ENCODE measurements at regions not wholly inside any gene's neighbourhood (a gene's known extent, or its start where the extent isn't known, plus 50 kb on each side); places are given as distances from the start of the nearest gene placed in this dataset.

GRCh38 chr17:79377230-79377786, 233.5 kb downstream of the RBFOX3 start:
- no peaks in the 10 kb centered on the region for H3K9me3 ChIP-seq
- no peaks in the 10 kb centered on the region for H3K27me3 ChIP-seq
- H3K36me3 ChIP-seq (replicated peaks in 1 of 2; ENCODE audit: insufficient read depth in 1 of 2, low read depth in 2 of 2): no peaks in the 10 kb centered on the region
- no peaks in the 10 kb centered on the region for H3K4me1 ChIP-seq
- whole genome bisulfite sequencing, 2 donors: 36 to 45% methylated on average over 13 to 24 of the region's 25 CpGs
- DNase-seq: no peak
- intact Hi-C loops (cut with DNase I): no loop called here
- H3K4me3 ChIP-seq: no peak overlapping the region
- no peak overlapping the region for H3K27ac ChIP-seq
- ATAC-seq: no peak
- no peak for TF ChIP-seq CTCF (IDR thresholded peaks at IDR 0.05)
- TF ChIP-seq POLR2A (IDR thresholded peaks at IDR 0.05): no peak

- no peak for ATAC-seq
- Histone ChIP-seq H3K9me3 (no peaks in the 10 kb centered on the region), H3K27me3 (no peaks in the 10 kb centered on the region), H3K27ac (no peak overlapping the region), H3K4me3 (no peak overlapping the region), H3K36me3 (replicated peaks in 1 of 2; ENCODE audit: insufficient read depth in 1 of 2, low read depth in 2 of 2) (no peaks in the 10 kb centered on the region), H3K4me1 (no peaks in the 10 kb centered on the region)
- no peak for DNase-seq
- 30 to 45% methylated on average over 6 of the region's 6 CpGs for WGBS, 2 donors
- no peak for TF ChIP-seq CTCF (IDR thresholded peaks at IDR 0.05)
- no peak for TF ChIP-seq POLR2A (IDR thresholded peaks at IDR 0.05)
- intact Hi-C loops (cut with DNase I): no loop called here
These were observed 236.0 kb downstream of the RBFOX3 start for GRCh38 chr17:79374807-79375206.

GRCh38 chr17:79374087-79374689, 236.7 kb downstream of the RBFOX3 start:
- DNase-seq: no peak
- 49 to 54% methylated on average over 22 of the region's 22 CpGs for WGBS, 2 donors
- TF ChIP-seq POLR2A (IDR thresholded peaks at IDR 0.05): no peak
- TF ChIP-seq CTCF (IDR thresholded peaks at IDR 0.05): no peak
- no peak for ATAC-seq
- intact Hi-C loops (cut with DNase I): no loop called here
- no peaks in the 10 kb centered on the region for H3K9me3 ChIP-seq
- H3K4me3 ChIP-seq: no peak overlapping the region
- no peak overlapping the region for H3K27ac ChIP-seq
- H3K27me3 ChIP-seq: no peaks in the 10 kb centered on the region
- H3K36me3 ChIP-seq (replicated peaks in 1 of 2; ENCODE audit: insufficient read depth in 1 of 2, low read depth in 2 of 2): no peaks in the 10 kb centered on the region
- H3K4me1 ChIP-seq: no peaks in the 10 kb centered on the region

GRCh38 chr17:79372470-79373238, 238.2 kb downstream of the RBFOX3 start:
- Histone ChIP-seq H3K4me3 (no peak overlapping the region), H3K4me1 (no peaks in the 10 kb centered on the region), H3K36me3 (replicated peaks in 1 of 2; ENCODE audit: insufficient read depth in 1 of 2, low read depth in 2 of 2) (no peaks in the 10 kb centered on the region), H3K27ac (no peak overlapping the region), H3K9me3 (no peaks in the 10 kb centered on the region), H3K27me3 (no peaks in the 10 kb centered on the region)
- no peak for ATAC-seq
- intact Hi-C loops (cut with DNase I): no loop called here
- 40 to 58% methylated on average over 15 to 16 of the region's 16 CpGs for WGBS, 2 donors
- no peak for DNase-seq
- TF ChIP-seq CTCF (IDR thresholded peaks at IDR 0.05): no peak
- no peak for TF ChIP-seq POLR2A (IDR thresholded peaks at IDR 0.05)

Data from body of pancreas (tissue), 4 donors.